ENCODE measurements at regions not wholly inside any gene's neighbourhood (a gene's known extent, or its start where the extent isn't known, plus 50 kb on each side); places are given as distances from the start of the nearest gene placed in this dataset.

- H3K27ac ChIP-seq, result no peak overlapping the region
- H3K9me3 ChIP-seq, result no peaks in the 10 kb centered on the region
- no peak for ATAC-seq (ENCODE audit: low FRiP score in 2 of 2)
- WGBS, 2 donors, result 98 to 100% methylated on average over 1 of the region's 1 CpG
- H3K4me1 ChIP-seq, result no peaks in the 10 kb centered on the region
- no peak for DNase-seq
- H3K27me3 ChIP-seq, result no peaks in the 10 kb centered on the region
- H3K4me3 ChIP-seq, result no peak overlapping the region
- no peaks in the 10 kb centered on the region for H3K36me3 ChIP-seq
- TF ChIP-seq EP300 (IDR thresholded peaks at IDR 0.05) (no peak), POLR2AphosphoS5 (IDR thresholded peaks at IDR 0.05) (no peak), CTCF (IDR thresholded peaks at IDR 0.05) (no peak), POLR2A (IDR thresholded peaks at IDR 0.05) (no peak)
Measured at GRCh38 chr3:152547153-152547552, 278.4 kb downstream of the MBNL1 start.

- DNase-seq (no peak), ATAC-seq (ENCODE audit: low FRiP score in 2 of 2) (peak in 1 of 2 donors; percentile 53)
- no peaks in the 10 kb centered on the region for H3K4me1 ChIP-seq
- no peak for TF ChIP-seq POLR2AphosphoS5 (IDR thresholded peaks at IDR 0.05)
- no peak for TF ChIP-seq POLR2A (IDR thresholded peaks at IDR 0.05)
- TF ChIP-seq EP300 (IDR thresholded peaks at IDR 0.05), result no peak
- no peak for TF ChIP-seq CTCF (IDR thresholded peaks at IDR 0.05)
- H3K27ac ChIP-seq, result no peak overlapping the region
- no peak overlapping the region for H3K4me3 ChIP-seq
- H3K36me3 ChIP-seq, result no peaks in the 10 kb centered on the region
- no peaks in the 10 kb centered on the region for H3K27me3 ChIP-seq
- no peaks in the 10 kb centered on the region for H3K9me3 ChIP-seq
Measured at GRCh38 chr3:152549263-152549662, 280.5 kb downstream of the MBNL1 start.

- Histone ChIP-seq H3K27me3 (no peaks in the 10 kb centered on the region), H3K27ac (no peak overlapping the region), H3K9me3 (no peaks in the 10 kb centered on the region), H3K4me1 (peaks cover 0 to 3% (median 0%) of the 10 kb centered on the region in 4 donors), H3K4me3 (no peak overlapping the region), H3K36me3 (no peaks in the 10 kb centered on the region)
- DNase-seq, result no peak
- WGBS, 2 donors, result 81 to 89% methylated on average over 1 of the region's 1 CpG
- TF ChIP-seq POLR2A (IDR thresholded peaks at IDR 0.05) (no peak), CTCF (IDR thresholded peaks at IDR 0.05) (no peak), EP300 (IDR thresholded peaks at IDR 0.05) (no peak), POLR2AphosphoS5 (IDR thresholded peaks at IDR 0.05) (no peak)
- ATAC-seq (ENCODE audit: low FRiP score in 2 of 2), result no peak
Measured at GRCh38 chr3:152550284-152550683, 281.6 kb downstream of the MBNL1 start.

GRCh38 chr3:152554980-152555379 is 280.0 kb upstream of the P2RY1 start:
- 75 to 80% methylated on average over 3 of the region's 3 CpGs for WGBS, 2 donors
- Histone ChIP-seq H3K27me3 (no peaks in the 10 kb centered on the region), H3K9me3 (no peaks in the 10 kb centered on the region), H3K4me3 (no peak overlapping the region), H3K36me3 (no peaks in the 10 kb centered on the region), H3K4me1 (peaks cover 0 to 16% (median 6%) of the 10 kb centered on the region in 4 donors), H3K27ac (peak overlapping the region in 1 of 4 donors; percentile 19)
- ATAC-seq (ENCODE audit: low FRiP score in 2 of 2), result no peak
- no peak for DNase-seq
- no peak for TF ChIP-seq POLR2A (IDR thresholded peaks at IDR 0.05)
- no peak for TF ChIP-seq EP300 (IDR thresholded peaks at IDR 0.05)
- no peak for TF ChIP-seq POLR2AphosphoS5 (IDR thresholded peaks at IDR 0.05)
- no peak for TF ChIP-seq CTCF (IDR thresholded peaks at IDR 0.05)

GRCh38 chr3:152555666-152556291 is 279.2 kb upstream of the P2RY1 start:
- Histone ChIP-seq H3K27ac (peak overlapping the region in 2 of 4 donors; percentile 8 to 78), H3K27me3 (no peaks in the 10 kb centered on the region), H3K4me1 (peaks cover 0 to 16% (median 6%) of the 10 kb centered on the region in 4 donors), H3K4me3 (no peak overlapping the region), H3K9me3 (no peaks in the 10 kb centered on the region), H3K36me3 (no peaks in the 10 kb centered on the region)
- no peak for TF ChIP-seq CTCF (IDR thresholded peaks at IDR 0.05)
- TF ChIP-seq EP300 (IDR thresholded peaks at IDR 0.05), result no peak
- no peak for TF ChIP-seq POLR2A (IDR thresholded peaks at IDR 0.05)
- no peak for TF ChIP-seq POLR2AphosphoS5 (IDR thresholded peaks at IDR 0.05)
- ATAC-seq (ENCODE audit: low FRiP score in 2 of 2) (no peak), DNase-seq (no peak)
- WGBS, 2 donors, result 95% methylated on average over 6 of the region's 6 CpGs

All from upper lobe of left lung (tissue), 6 donors.